Ishikawa (cell line): ENCODE measurements at regions not wholly inside any gene's neighbourhood (a gene's known extent, or its start where the extent isn't known, plus 50 kb on each side); places are given as distances from the start of the nearest gene placed in this dataset.

Experiments
- CREB1 ChIP-seq: IDR thresholded peaks from 2 replicates; pipeline ENCODE4 v1.6.1; 2012; ENCODE audit warnings: low read depth
- EGR1 ChIP-seq: IDR thresholded peaks from 2 replicates; pipeline ENCODE4 v1.6.1; 2012
- EP300 ChIP-seq: IDR thresholded peaks from 2 replicates; pipeline ENCODE4 v1.6.1; 2012; ENCODE audit warnings: borderline replicate concordance
- FOXM1 ChIP-seq: IDR thresholded peaks from 2 replicates; pipeline ENCODE4 v1.6.1; 2012; ENCODE audit warnings: low read depth, borderline replicate concordance
- NFIC ChIP-seq: IDR thresholded peaks from 2 replicates; pipeline ENCODE4 v1.6.1; 2012
- RAD21 ChIP-seq: IDR thresholded peaks from 2 replicates; pipeline ENCODE4 v1.6.1; 2012; ENCODE audit warnings: low read depth
- TAF1 ChIP-seq: IDR thresholded peaks from 2 replicates; pipeline ENCODE4 v1.6.1; 2012; ENCODE audit warnings: low read depth, mild to moderate bottlenecking
- TEAD4 ChIP-seq: IDR thresholded peaks from 2 replicates; pipeline ENCODE4 v1.6.1; 2012
- YY1 ChIP-seq: IDR thresholded peaks from 2 replicates; pipeline ENCODE4 v1.6.1; 2012; ENCODE audit warnings: low read depth
- TF ChIP-seq, protein P1 (sequence below): IDR thresholded peaks from 2 replicates; pipeline ENCODE4 v1.6.1; 2012
- TF ChIP-seq, protein P2 (sequence below): IDR thresholded peaks from 2 replicates; pipeline ENCODE4 v1.6.1; 2012; ENCODE audit warnings: low read depth, mild to moderate bottlenecking
- TF ChIP-seq, protein P3 (sequence below): IDR thresholded peaks from 2 replicates; pipeline ENCODE4 v1.6.1; 2012

DNA sequence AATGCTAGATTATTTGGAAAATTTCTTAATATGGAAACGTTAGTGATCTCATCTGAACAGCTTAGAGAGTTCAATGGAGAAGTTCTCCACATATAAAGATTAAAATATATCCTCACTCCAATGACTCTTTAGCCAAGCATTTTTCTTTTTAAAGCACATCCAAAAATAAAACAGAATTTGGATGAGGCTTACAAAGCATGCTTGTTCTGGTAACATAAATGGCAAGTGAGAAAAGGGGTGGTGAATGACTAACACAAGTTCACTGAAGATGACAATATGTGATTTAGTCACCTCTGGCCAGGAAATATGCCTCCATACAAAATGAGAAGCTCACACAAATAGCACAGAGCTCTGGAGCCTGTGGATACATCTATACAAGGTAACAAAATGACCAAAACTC is 253.0 kb downstream of the PCDH20 start:
- TF ChIP-seq TAF1 (no peak), CREB1 (no peak), EP300 (no peak), RAD21 (no peak), TEAD4 (no peak), EGR1 (no peak), FOXM1 (no peak), YY1 (no peak), NFIC (no peak)
- TF ChIP-seq, protein P1, sequence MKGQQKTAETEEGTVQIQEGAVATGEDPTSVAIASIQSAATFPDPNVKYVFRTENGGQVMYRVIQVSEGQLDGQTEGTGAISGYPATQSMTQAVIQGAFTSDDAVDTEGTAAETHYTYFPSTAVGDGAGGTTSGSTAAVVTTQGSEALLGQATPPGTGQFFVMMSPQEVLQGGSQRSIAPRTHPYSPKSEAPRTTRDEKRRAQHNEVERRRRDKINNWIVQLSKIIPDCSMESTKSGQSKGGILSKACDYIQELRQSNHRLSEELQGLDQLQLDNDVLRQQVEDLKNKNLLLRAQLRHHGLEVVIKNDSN = no peak
- TF ChIP-seq, protein P2, sequence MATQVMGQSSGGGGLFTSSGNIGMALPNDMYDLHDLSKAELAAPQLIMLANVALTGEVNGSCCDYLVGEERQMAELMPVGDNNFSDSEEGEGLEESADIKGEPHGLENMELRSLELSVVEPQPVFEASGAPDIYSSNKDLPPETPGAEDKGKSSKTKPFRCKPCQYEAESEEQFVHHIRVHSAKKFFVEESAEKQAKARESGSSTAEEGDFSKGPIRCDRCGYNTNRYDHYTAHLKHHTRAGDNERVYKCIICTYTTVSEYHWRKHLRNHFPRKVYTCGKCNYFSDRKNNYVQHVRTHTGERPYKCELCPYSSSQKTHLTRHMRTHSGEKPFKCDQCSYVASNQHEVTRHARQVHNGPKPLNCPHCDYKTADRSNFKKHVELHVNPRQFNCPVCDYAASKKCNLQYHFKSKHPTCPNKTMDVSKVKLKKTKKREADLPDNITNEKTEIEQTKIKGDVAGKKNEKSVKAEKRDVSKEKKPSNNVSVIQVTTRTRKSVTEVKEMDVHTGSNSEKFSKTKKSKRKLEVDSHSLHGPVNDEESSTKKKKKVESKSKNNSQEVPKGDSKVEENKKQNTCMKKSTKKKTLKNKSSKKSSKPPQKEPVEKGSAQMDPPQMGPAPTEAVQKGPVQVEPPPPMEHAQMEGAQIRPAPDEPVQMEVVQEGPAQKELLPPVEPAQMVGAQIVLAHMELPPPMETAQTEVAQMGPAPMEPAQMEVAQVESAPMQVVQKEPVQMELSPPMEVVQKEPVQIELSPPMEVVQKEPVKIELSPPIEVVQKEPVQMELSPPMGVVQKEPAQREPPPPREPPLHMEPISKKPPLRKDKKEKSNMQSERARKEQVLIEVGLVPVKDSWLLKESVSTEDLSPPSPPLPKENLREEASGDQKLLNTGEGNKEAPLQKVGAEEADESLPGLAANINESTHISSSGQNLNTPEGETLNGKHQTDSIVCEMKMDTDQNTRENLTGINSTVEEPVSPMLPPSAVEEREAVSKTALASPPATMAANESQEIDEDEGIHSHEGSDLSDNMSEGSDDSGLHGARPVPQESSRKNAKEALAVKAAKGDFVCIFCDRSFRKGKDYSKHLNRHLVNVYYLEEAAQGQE = no peak
- TF ChIP-seq, protein P3, sequence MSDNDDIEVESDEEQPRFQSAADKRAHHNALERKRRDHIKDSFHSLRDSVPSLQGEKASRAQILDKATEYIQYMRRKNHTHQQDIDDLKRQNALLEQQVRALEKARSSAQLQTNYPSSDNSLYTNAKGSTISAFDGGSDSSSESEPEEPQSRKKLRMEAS = no peak
